ENCODE measurements at regions not wholly inside any gene's neighbourhood (a gene's known extent, or its start where the extent isn't known, plus 50 kb on each side); places are given as distances from the start of the nearest gene placed in this dataset.

- TF ChIP-seq EZH2 (IDR thresholded peaks at IDR 0.05; ENCODE audit: low read depth): no peak
- no peak for TF ChIP-seq CTCF (conservative IDR thresholded peaks at IDR 0.05)
Measured at GRCh38 chr3:187930021-187930420, 184.8 kb upstream of the BCL6 start.

Data from PC-9 (cell line).